Hippocampal formation (tissue), 2 donors: ENCODE measurements at regions not wholly inside any gene's neighbourhood (a gene's known extent, or its start where the extent isn't known, plus 50 kb on each side); places are given as distances from the start of the nearest gene placed in this dataset.
"Not testable (repeated sequence)": the region's sequence is repeated elsewhere in the genome, so short reads cannot be mapped to it uniquely, and the experiment has no call there.

Experiments
- DNase-seq, 2 donors: peaks; one replicate each; lab custom pipeline; 2025; lab: John Stamatoyannopoulos, UW

DNA sequence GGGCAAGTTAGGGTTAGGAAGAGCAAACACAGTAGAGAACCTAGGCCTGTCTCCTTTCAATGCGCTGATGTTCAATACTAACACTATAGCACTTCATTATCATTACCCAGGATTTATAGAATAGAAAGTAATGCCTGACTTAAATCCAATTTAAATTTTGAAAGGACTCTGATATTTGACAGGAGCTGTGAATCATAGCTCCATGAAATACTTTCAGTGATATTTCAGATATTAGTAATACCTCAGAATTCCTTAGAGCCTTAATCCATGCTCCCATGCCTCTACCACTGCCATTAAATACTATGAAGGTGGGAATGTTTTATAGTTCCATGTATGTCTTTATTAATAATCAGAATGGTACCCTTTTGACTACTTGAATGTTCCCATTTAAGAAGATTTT lies 530.2 kb downstream of the BCKDHB start:
- no peak for DNase-seq

DNA sequence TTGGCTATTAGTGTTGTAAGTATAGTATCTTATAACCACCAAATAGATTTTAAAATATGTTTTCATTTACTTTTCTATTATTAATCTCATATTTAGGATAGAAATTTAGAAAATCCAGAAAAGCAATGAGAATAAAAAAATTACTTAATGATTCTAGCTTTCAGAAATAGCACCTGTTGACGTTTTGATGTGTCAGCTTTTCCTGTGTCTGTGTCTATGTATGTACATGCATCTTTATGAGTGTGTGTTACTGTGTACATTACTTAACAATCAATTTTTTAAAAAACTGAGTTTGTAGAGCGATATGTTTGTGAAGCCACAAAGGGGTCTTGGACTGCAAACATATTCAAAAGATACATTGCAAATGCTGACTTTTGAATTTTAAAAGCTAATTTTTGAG lies 526.9 kb downstream of the BCKDHB start:
- DNase-seq: no peak

DNA sequence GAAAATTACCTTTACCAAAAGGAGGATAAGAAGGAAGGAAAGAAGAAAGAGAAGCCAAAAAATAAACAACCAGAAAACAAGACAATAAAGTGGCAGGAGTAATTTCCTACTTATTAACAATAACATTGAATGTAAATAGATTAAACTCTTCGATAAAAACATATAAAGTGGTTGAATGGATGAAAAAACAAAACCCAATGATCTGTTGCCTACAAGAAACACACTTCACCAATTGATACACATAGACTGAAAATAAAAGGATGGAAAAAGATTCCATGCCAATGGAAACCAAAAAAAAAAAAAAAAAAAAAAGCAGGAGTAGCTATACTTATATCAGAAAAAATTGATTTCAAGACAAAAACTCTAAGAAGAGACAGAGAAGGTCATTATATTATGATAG lies 518.9 kb downstream of the BCKDHB start:
- DNase-seq: no peak

DNA sequence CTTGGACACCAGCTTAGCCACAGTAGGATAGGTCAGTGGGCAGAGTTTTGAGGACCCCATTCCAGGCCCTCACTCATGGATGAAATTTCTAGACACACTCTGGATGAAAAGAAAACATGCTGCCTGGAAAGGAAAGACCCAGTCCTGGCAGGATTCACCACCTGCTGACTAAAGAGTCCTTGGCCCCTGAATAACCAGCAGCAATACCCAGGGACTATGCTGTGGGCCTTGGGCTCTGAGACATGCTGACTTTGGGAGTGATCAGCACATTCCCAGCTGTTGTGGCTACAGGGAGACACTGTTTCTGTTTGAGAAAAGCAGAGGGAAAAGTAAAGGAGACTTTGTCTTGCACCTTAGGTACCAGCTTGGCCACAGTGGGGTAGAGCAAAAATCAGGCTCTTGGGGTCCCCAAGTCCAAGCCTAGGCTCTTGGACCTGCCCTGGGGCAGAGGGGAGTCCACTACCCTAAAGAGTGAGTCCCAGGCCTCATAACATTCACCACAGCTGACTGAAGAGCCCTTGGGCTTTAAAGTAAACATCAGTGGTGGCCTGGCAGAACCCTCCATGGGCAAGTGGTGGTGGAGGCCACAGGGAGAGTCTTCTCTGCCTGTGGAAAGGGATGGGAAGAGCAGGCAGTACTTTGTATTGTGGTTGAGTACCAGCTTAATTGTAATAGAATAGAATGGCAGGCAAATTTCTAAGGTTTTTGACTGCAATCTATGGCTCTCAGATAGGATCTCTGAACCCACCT lies 516.8 kb downstream of the BCKDHB start:
- DNase-seq: no peak

DNA sequence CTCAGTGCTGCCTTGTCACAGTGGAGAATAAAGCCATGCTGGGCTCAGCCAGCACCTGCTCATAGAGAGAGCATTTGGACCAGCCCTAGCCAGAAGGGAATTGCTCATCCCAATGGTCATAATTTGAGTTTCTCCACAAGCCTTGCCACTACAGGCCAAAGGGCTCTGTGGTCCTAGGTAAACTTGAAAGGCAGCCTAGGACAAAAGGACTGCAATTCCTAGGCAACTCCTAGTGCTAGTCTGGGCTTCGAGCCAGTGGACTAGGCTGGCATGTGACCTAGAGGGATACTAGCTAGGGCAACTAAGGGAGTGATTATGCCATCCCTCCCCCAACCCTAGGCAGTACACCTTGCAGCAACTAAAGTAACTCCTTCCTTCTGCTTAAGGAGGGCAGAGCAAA lies 516.2 kb downstream of the BCKDHB start:
- DNase-seq: no peak

DNA sequence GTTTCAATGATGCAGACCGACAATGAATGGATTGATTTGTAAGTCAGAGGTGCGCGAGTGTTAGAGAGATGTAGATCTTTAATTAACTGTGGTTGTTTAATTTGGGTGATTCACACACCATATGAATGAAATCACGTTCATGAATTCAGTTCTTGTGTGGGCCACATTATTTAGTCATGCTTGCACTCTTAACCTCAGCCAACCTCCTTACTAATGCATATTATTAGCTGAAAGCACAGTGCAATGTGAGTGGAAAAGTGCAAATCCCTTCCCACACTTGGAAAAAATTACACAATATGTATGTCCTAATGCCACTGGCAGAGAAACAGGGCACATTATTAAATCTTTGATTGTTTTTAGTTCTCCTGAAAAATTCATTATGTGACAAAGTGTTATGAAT lies 512.5 kb downstream of the BCKDHB start:
- DNase-seq: no peak

DNA sequence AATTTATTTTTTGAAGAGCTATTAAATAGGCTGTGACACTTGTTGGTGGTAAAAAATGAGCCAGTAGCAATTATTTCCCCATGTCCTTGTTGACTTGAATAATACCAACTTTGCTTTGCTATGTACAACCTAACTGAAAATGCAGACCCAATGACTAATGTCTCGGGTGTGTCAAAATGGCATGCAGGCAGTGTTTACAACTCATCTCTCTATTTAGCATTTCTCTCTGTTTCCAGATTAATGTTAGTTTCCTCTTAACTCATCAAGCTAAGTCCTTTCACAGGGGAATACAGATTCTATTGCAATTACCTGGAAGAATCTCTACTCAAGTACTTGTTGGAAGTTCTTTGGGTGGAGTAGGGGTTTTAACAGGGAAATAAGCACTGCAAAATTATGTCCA lies 504.4 kb downstream of the BCKDHB start:
- no peak for DNase-seq

DNA sequence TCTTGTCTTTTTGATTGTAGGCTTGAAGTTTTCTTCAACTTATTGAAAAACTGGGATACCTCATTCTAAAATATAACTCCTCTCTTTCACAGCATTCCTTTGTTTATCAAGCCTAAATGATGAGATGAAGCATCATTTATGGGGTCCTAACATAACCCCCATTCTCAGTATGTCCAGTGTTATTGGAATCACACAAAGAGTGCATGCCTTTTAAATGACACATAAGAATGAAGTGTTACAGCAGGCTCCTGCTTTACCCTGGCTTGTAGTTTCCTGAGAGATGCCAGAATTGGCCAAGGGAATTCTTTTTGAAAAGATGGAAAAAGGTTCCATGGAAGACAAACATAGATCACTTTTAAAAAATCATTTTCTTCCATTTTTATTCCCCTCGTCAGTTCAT lies 502.4 kb downstream of the BCKDHB start:
- DNase-seq: no peak

DNA sequence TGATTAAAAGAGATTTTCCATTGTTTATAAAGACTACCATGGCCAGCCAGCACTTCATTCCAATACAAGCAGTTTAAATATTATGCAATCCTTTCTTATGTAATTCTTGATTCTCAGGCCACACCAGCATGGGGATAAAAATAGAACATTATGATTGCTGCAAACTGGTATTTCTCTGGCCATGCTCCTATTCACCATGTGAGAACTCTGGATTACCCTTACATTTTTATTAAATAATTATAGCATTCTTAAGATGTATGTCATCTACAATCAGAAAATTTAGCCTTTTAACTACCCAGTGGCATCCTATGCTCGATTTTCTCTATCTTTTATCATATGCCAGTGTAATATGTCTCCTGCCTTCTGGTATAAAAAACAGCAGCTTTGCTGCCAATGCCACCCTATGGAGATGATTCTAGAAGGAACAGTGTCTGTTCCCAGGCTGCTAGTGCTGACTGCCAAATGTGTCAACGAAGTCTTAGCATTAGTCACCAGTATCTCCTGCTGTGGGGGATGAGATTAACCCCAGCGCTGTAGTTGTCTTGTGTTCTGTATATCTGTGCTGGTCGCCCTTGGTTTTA lies 501.4 kb downstream of the BCKDHB start:
- DNase-seq: no peak

DNA sequence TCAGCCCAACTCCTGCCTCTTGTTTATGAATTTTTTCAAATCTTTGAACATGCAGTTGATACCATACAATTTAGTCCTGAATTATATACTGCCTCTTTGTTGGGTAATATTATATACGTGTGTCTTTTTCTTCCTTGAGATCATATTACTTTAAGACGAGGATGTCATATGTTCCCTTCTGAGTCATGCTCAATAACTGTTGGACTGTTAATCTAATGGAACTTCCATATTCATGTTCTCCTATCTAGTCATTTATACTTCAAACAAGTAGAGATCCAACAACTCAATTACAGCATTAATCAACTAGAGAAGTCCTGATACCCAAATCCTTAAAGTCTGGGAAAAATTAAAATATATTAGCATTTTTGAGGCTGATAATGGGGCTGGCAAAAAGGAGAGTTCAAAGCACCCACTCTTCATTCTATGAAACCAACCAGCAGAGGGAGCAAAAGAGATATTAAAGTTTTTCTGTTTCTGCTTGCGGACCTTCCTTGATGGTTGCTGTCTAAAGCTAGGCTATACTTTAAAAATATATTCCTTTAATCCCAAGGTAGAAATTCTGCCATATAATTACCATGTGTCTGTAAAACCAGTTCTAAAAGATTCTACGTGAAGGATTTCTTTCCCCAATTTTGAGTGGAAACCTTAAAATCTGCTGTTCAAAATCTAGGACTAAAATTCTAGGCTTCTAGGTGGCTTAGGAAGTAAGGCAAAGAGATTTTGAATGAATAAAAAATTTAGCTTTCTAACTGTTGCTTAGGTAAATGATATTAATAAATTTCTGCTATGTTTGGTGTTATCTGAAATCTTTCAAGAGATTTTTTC lies 498.9 kb downstream of the BCKDHB start:
- DNase-seq: peak in 1 of 2 donors; percentile 24

DNA sequence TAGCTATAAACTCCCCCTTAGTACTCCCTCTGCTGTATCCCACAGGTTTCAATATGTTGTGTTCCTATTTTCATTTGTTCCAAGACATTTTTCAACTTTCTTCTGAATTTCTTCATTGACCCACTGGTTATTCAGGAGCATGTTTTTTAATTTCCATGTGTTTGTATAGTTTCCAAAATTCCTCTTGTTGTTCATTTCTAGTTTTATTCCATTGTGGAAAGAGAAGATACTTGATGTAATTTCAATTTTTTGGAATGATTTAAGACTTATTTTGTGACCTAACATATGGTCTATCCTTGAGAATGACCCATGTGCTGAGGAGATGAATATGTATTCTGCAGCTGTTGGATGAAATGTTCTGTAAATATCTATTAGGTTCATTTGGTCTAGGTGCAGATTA lies 497.2 kb downstream of the BCKDHB start:
- no peak for DNase-seq

DNA sequence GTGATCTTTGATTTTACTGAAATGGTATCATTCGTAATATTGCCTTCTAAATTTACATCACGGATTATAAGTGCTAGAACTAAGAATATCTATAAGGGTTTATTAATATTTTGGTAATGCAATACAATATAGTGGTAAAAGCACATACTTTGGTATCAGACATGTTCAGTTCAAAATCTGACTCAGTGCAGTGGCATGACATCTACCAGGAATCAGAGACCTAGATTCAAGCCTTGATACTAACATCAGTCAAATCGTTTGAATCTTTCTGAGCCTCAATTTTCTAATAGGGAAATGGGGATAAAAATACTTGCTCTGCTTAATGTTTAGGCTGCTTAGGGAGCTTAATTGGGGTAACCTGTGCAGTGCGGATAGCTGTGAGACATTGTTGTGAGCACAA lies 488.0 kb downstream of the BCKDHB start:
- DNase-seq: no peak

DNA sequence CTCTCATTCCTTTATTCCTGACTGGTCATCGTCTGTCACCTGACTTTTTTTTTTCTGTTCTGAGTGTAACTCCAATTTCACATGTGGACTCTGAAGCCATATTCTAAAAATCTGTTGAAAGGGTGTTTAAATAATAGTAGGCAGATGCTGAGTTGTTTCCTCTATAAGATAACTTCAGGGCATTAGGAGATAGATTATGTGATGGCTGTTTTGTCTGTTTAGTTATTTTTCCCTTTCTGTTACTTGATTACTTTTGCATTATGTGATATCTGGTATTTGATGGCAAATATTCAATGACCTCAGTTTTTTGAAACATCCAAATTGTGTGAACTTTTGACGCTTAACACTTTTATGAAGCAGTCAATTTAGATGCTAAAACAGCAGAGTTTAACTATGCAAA lies 486.0 kb downstream of the BCKDHB start:
- no peak for DNase-seq

DNA sequence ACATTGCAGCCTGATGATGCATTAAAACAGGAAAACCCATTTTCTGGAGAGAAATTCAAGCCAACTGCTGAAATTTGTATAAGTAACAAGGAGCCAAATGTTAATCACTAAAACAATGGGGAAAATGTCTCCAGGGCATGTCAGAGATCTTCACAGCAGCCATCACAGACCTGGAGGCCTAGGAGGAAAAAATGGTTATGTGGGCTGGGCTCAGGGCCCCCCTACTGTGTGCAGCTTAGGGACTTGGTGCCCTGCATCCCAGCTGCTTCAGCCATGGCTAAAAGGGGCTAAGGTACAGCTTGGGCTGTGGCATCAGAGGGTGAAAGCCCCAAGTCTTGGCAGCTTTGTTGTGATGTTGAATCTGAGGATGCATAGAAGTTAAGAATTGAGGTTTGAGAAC lies 479.8 kb downstream of the BCKDHB start:
- DNase-seq: no peak

DNA sequence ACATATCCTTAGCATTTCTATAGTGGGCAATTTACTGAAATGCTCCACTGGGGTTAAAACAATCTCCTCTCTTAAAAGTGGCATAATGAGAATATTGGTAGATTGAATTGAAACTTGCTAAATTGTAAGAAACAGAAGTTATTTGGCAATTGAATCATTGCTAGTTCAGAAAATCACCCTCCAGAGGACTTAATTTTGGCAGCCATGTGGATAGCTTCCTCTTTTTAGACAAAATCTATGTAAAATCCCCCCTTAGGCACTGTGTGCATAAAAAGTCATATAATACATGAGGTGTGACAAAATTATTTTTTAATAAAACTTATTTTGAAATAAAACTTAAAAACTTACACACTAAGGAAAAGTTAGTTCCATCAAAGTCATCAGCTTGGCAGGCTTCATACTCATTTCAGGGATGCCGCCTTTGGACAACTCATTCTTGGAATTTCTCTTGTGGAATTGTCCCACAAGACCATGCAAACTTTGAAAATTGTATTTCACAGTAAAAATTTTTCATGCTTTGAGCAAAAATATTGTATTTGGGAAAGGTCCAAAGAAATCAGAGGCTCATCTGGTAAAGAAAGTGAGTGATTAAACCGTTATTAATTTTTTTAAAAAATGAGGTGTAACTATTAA lies 473.0 kb downstream of the BCKDHB start:
- no peak for DNase-seq

DNA sequence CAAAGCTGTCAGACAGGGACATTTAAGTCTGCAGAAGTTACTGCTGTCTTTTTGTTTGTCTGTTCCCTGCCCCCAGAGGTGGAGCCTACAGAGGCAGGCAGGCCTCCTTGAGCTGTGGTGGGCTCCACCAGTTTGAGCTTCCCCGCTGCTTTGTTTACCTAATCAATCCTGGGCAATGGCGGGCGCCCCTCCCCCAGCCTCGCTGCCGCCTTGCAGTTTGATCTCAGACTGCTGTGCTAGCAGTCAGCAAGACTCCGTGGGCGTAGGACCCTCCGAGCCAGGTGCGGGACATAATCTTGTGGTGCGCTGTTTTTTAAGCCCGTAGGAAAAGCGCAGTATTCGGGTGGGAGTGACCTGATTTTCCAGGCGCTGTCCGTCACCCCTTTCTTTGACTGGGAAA lies 466.8 kb downstream of the BCKDHB start:
- not testable (repeated sequence) for DNase-seq

DNA sequence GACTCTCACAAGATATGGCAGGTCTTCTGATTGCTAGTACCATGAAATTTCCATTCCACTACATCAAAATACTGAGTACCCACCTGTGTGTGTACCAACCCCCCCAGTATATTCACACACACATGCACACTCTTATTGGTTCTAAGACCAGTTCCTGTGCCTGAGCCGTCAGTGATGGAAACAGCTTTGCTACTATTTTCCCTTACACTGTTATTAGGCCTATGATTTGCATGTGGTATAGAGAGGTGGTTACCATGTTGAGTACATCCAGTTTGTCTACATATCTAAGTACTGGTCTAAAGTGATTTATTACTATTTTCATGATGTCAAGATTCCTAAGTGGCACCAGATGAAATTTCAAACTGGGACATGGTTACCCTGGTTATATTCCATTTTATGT lies 459.9 kb downstream of the BCKDHB start:
- DNase-seq: no peak

DNA sequence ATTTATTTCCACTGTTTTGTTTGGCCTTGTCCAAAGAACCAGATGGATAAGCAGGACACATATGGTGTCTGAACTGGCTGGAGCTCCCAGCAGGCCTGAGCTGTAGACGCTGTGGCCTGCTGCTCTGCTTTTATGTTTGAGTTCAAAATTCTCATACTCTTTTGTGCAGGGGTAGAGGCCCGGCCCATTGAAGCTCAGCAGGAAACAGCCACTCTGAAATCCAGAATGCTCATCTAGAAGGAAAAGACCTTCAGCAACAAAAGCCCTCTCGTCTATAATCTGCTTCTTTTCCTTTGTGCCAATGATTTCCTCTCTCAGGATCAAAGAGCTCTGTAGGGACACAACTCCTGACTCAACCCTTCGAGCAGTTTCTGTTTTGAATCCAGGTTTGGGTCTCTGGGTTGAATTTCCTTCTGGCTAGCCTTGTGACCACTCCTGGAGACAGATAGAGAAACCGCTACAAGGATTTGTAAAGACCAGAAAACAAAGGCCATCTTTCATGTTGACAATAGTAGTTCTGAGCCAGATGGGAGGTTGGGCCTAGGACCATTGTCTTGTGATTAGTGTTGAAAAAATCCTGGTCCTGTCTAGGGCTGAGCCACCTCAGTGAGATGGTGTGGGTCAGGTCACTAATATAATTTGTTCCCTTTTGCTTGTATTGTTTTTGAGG lies 446.7 kb downstream of the BCKDHB start:
- DNase-seq: no peak

DNA sequence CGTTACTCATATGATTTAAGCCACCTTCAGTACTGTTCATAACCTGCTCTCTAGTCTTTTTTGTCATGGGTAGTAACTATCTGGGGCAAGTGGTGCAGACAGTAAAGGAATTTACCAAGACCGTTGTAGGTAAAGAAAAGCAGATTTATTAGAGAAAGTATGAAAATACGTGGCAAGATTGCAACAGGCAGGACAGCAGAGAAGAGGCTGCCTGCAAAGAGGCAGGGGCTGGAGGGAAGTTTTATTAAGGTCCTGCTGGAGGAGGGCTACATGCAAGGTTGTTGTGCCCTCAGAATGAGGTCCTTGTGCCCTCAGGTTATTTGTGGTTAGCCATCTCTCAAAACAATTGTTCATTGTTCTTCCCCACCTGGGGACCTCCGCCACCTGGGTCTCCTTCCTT lies 444.3 kb downstream of the BCKDHB start:
- DNase-seq: no peak

DNA sequence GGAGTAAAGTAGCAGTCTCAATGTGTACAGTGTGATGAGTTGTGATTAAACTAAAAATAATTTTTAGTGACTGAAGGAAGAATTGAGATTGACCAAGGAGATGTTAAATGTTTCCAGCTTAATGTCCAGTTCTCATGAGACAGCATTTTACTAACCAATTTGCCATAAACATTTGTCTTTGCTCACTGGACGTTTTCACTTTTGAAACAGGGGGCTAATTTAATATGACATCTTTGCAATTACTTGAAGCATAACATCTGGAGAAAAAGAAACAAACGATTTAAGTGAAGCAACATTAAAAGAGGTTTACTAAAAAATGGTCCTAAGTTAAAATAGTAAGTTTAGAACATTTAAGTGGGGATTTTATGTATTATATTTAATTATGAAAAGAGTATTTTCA lies 443.8 kb downstream of the BCKDHB start:
- DNase-seq: no peak

DNA sequence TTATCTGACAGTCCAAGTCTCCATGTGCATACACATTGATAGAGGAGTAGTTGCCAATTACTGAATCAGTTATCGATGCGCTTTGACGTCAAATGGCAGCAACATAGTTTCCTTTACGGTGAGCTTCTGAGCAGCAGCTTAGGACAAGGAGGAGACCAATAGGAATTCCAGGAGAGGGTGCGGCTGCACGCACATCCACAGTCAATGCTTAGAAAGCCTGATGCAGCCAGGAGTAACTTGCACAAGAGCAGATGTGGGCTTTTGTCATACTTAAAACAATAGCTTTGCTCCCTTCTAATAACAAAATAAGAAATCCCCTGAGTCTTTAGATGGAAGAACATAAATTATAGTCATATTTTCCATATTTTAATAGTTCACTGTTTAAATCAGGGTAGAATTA lies 442.1 kb downstream of the BCKDHB start:
- no peak for DNase-seq

DNA sequence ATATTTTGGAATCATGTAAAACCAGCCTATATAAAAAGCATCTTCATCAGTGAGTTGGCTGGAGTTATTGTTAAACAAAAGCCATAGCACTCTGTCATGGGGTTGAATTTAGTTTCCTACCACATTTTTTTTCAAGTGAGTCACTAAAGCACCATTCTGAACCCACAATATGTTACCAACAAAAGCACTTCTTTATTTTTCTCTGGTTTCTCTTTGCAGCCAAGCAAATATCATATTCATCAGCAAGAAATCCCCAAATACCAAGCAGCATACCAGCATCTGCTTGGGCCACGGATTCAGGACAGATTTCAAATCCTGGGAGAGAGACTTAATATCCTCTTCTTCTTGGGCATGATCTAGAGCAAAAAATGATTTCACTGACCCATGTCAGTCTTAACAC lies 441.4 kb downstream of the BCKDHB start:
- no peak for DNase-seq
